Hepatocyte (in vitro differentiated cells): ENCODE measurements at regions not wholly inside any gene's neighbourhood (a gene's known extent, or its start where the extent isn't known, plus 50 kb on each side); places are given as distances from the start of the nearest gene placed in this dataset.

ENCODE experiments used
- DNase-seq: peaks from one replicate; pipeline ENCODE4 v3.0.0-alpha.2; 2016; ENCODE audit warnings: low spot score
- H2AFZ ChIP-seq: fragments of 200-600 bp; sonication (generic); 2 replicates; pipeline ENCODE4 v1.6.0; 2016; ENCODE audit warnings: antibody characterized with exemption, mild to moderate bottlenecking
- H3K27ac ChIP-seq: fragments of 200-600 bp; sonication (generic); 2 replicates; pipeline ENCODE4 v1.5.1; 2016; ENCODE audit warnings: mild to moderate bottlenecking
- H3K27me3 ChIP-seq: fragments of 200-600 bp; sonication (generic); 2 replicates; pipeline ENCODE4 v1.6.1; 2016
- H3K36me3 ChIP-seq: fragments of 200-600 bp; sonication (generic); replicated peaks from 2 replicates; pipeline ENCODE4 v1.5.1; 2016; ENCODE audit warnings: low read depth; ENCODE audit not compliant: insufficient read depth
- H3K4me1 ChIP-seq: fragments of 200-600 bp; sonication (generic); 2 replicates; pipeline ENCODE4 v1.5.1; 2016; ENCODE audit warnings: mild to moderate bottlenecking, moderate library complexity; ENCODE audit not compliant: insufficient read depth
- H3K4me2 ChIP-seq: fragments of 200-600 bp; sonication (generic); 2 replicates; pipeline ENCODE4 v1.6.0; 2016
- H3K4me3 ChIP-seq: fragments of 200-600 bp; sonication (generic); 2 replicates; pipeline ENCODE4 v1.5.1; 2016; ENCODE audit warnings: mild to moderate bottlenecking
- H3K79me2 ChIP-seq: fragments of 200-600 bp; sonication (generic); 2 replicates; pipeline ENCODE4 v1.6.0; 2017; ENCODE audit warnings: mild to moderate bottlenecking
- H3K9me2 ChIP-seq: fragments of 200-600 bp; sonication (generic); replicated peaks from 2 replicates; pipeline ENCODE4 v1.6.0; 2017; ENCODE audit warnings: mild to moderate bottlenecking; ENCODE audit not compliant: insufficient read depth
- H3K9me3 ChIP-seq: fragments of 200-600 bp; sonication (generic); 2 replicates; pipeline ENCODE4 v1.5.1; 2016; ENCODE audit warnings: low read depth, mild to moderate bottlenecking
- H4K20me1 ChIP-seq: fragments of 200-600 bp; sonication (generic); 2 replicates; pipeline ENCODE4 v1.6.0; 2016; ENCODE audit warnings: mild to moderate bottlenecking; ENCODE audit not compliant: insufficient read depth, poor library complexity, severe bottlenecking
- CTCF ChIP-seq: fragments of 200-600 bp; sonication (generic); IDR thresholded peaks from 2 replicates; pipeline ENCODE4 v1.5.1; 2016; ENCODE audit warnings: antibody characterized with exemption, mild to moderate bottlenecking; ENCODE audit not compliant: poor library complexity
- EZH2 ChIP-seq: fragments of 200-600 bp; sonication (generic); IDR thresholded peaks from 2 replicates; pipeline ENCODE4 v1.6.1; 2016; ENCODE audit warnings: antibody characterized with exemption, mild to moderate bottlenecking, borderline replicate concordance
- EZH2phosphoT487 ChIP-seq: fragments of 200-600 bp; sonication (generic); IDR thresholded peaks from one replicate; pipeline ENCODE4 v1.6.1; 2018; ENCODE audit warnings: antibody characterized with exemption, mild to moderate bottlenecking, low read depth, moderate library complexity; ENCODE audit not compliant: unreplicated experiment, severe bottlenecking
- WGBS: methylation state at CpG from one replicate; pipeline ENCODE4 v1.1.6; 2016; ENCODE audit warnings: low lambda C conversion rate; ENCODE audit errors: missing lambda C conversion rate; 5-methylcytosine and 5-hydroxymethylcytosine counted together

GRCh38 chr22:34880662-34881061 lies 185.3 kb upstream of the ISX start:
- no peak for DNase-seq
- Histone ChIP-seq H3K4me1 (no peaks in the 10 kb centered on the region), H3K36me3 (no peaks in the 10 kb centered on the region), H4K20me1 (no peaks in the 10 kb centered on the region), H3K9me2 (no peaks in the 10 kb centered on the region), H3K27me3 (no peaks in the 10 kb centered on the region), H2AFZ (no peak overlapping the region), H3K4me3 (no peak overlapping the region), H3K79me2 (no peaks in the 10 kb centered on the region), H3K4me2 (no peak overlapping the region), H3K9me3 (no peaks in the 10 kb centered on the region), H3K27ac (no peak overlapping the region)
- WGBS: 70% methylated on average over 1 of the region's 1 CpG
- no peak for TF ChIP-seq CTCF
- TF ChIP-seq EZH2: no peak
- no peak for TF ChIP-seq EZH2phosphoT487

GRCh38 chr22:34881453-34881852 lies 184.5 kb upstream of the ISX start:
- 77% methylated on average over 2 of the region's 2 CpGs for WGBS

GRCh38 chr22:34885852-34886251 lies 180.1 kb upstream of the ISX start:
- Histone ChIP-seq H3K27me3 (no peaks in the 10 kb centered on the region), H2AFZ (no peak overlapping the region), H3K4me1 (no peaks in the 10 kb centered on the region), H3K4me3 (no peak overlapping the region), H4K20me1 (no peaks in the 10 kb centered on the region), H3K27ac (no peak overlapping the region), H3K9me3 (no peaks in the 10 kb centered on the region), H3K36me3 (no peaks in the 10 kb centered on the region), H3K4me2 (no peak overlapping the region), H3K9me2 (no peaks in the 10 kb centered on the region), H3K79me2 (no peaks in the 10 kb centered on the region)
- no peak for DNase-seq
- no peak for TF ChIP-seq EZH2
- TF ChIP-seq CTCF: no peak
- TF ChIP-seq EZH2phosphoT487: no peak
- WGBS: 96% methylated on average over 3 of the region's 3 CpGs

More at GRCh38 chr22:34881453-34881852, 184.5 kb upstream of the ISX start:
- H3K27ac ChIP-seq: no peak overlapping the region
- no peaks in the 10 kb centered on the region for H3K9me3 ChIP-seq
- H3K27me3 ChIP-seq: no peaks in the 10 kb centered on the region
- H3K36me3 ChIP-seq: no peaks in the 10 kb centered on the region
- H3K9me2 ChIP-seq: no peaks in the 10 kb centered on the region
- no peak overlapping the region for H2AFZ ChIP-seq
- no peak overlapping the region for H3K4me3 ChIP-seq
- H3K4me1 ChIP-seq: no peaks in the 10 kb centered on the region
- no peak overlapping the region for H3K4me2 ChIP-seq
- H3K79me2 ChIP-seq: no peaks in the 10 kb centered on the region
- no peak for DNase-seq
- TF ChIP-seq CTCF (no peak), EZH2 (no peak), EZH2phosphoT487 (no peak)
- no peaks in the 10 kb centered on the region for H4K20me1 ChIP-seq

- Histone ChIP-seq H2AFZ (no peak overlapping the region), H3K4me2 (no peak overlapping the region), H3K27me3 (no peaks in the 10 kb centered on the region), H3K4me1 (no peaks in the 10 kb centered on the region), H3K79me2 (no peaks in the 10 kb centered on the region), H3K4me3 (no peak overlapping the region), H3K36me3 (no peaks in the 10 kb centered on the region), H3K9me2 (no peaks in the 10 kb centered on the region), H3K27ac (no peak overlapping the region), H4K20me1 (no peaks in the 10 kb centered on the region), H3K9me3 (no peaks in the 10 kb centered on the region)
- no peak for TF ChIP-seq EZH2
- no peak for TF ChIP-seq EZH2phosphoT487
- TF ChIP-seq CTCF: no peak
- WGBS: 93% methylated on average over 2 of the region's 2 CpGs
- no peak for DNase-seq
Observed at GRCh38 chr22:34886391-34886790, 179.6 kb upstream of the ISX start.
